NCI-H187 (cell line): ENCODE measurements at regions not wholly inside any gene's neighbourhood (a gene's known extent, or its start where the extent isn't known, plus 50 kb on each side); places are given as distances from the start of the nearest gene placed in this dataset.

ENCODE experiments used
- DNase-seq, 2 experiments: peaks; one replicate each; lab custom pipeline; 2025; lab: John Stamatoyannopoulos, UW

GRCh38 chr5:169448826-169449225 is 134.7 kb upstream of the SPDL1 start:
- no peak for DNase-seq

- no peak for DNase-seq
Observed at GRCh38 chr5:169445191-169445590, 138.4 kb upstream of the SPDL1 start.

DNA sequence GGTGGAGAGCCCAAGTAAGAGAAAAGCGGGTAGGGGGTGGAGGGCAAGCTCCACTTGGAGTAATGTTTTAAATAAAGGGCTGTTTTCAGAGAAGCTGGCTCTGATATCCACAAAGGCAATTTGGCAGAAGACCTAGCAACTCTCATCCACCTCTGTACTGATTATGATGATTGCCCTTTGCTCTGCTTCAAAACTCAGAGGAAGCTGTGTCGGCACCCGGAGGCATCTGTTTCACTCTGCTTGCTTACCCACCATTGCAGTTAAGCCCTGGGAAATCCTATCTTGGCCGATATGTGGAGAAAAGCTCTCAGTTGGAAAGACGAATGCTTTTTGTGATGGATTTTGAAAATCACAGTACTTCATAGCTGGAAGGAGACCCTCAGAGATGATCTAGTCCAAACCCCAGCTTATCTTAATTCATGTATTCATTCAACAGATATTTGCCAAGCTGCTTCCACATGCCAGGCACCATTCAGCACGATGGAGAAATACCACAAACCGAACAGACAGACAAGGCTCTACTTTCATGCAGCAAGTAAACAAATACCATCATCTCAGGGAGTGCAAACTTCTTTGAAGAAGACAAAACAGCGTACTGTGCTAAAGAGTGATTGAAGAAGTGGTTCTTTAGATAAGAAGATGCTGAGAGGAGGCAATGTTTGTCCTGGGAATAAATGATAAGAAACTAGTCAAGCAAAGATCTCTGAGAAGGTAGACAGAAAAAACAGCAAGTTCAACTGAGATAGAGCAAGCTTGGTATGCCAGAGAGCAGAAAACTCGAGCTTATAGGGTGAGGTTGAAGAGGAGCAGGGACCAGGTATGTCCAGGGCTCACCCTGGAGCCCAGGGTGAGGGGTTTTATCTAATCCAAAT is 140.4 kb upstream of the SPDL1 start:
- DNase-seq = no peak

DNA sequence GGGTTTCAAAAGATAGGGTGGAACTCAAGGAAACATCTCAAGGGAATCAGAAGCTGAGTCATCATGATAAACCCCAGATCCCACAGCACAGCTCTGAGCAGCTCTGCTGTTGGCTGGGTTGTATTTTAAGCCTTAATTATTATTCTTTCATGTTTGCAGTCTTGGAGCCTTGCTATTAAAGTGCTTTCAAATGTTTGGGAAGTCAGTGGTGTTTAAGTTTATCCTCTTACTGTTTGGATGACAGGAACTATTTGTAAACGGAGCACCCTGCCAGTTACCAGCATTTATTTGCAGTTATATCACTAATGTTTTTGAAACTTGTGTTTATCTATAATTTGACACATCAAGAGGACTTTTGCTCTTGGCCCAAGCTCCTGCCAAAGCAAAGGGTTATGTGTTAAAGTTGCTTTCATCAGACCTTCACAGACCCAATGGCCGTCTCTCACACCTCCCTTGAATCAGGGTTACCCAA is 141.1 kb upstream of the SPDL1 start:
- no peak for DNase-seq

DNA sequence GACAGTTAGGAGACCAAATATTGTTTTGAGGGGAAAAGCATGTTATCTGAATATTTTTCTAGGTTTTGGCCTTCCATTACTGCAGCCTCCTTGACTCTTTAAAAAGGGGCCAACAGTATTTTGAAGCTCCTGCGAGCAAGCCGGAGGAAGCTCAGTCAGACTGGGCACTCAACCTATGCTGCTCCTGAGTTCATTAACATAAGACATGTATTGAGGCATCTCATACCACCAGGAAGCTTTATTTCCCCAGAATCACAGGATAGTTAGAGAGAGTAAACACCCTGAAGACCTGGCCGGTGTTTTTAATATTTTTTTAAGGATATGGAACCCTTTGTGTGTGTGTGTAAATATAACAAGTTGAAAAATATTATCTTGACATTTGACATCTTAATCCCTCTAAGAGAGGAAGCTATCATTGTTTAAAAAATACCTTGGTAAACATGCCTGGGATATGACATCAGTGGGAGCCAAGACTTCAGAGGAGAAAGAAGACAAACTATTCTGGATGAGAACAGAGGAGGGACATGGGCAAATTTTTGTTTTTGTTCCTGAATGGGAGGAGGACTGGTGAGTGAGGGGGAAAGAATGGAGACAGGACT is 139.3 kb upstream of the SLIT3 start:
- DNase-seq = no peak

GRCh38 chr5:169439362-169439761 is 138.4 kb upstream of the SLIT3 start:
- DNase-seq = no peak

DNA sequence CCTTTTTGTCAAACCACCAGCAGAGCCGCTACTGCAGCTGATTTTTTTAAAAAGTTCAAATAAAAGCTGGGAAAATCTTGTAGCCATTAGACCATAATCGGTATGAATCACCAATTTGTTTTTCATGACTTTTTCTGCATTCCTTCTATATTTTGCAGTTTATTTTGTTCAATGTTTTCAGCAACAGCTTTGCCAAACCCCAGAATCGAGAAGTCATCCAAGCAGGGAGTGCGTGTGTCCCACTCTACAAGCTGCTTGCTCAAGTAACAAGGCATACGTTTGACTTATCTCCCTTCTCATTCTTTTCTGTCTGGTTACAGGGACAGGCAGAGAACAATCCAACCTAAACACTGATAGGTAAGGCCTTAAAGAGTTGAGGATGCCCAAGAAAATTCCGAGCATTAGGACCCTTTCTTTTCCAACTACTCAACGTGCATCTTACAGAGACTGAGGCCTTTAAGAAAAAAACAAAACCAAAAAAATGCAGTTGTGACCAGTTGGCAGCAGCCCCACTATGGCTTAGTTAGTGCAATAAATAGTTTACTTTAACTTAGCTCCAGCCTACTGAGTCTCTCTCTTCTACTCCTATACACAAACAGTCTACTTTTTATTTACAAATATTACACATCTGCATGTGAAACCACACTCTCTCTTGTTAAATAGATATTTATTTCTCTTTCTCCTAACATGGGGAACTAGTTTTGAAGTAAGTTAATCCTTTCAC is 134.7 kb upstream of the SLIT3 start:
- no peak for DNase-seq

DNA sequence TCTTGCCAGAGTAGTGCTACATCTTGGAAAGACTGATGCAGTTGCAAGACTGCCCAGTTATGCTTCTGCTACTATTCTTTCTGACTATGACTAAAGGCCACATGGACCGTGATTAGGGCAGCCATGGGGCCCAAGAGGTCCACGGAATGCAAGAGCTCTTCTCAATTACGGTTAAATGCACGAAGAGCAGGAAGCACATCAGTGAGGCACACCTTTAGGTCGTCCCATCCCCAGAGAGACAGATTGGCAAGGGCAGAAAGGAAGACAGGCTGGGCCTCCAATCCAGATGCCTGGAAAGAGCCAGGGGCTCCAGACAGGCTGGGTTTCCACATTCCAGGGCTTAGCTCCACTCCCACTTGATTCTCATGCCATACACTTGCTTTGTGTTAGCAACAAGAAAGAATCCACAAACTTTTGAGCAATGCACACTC is 132.3 kb upstream of the SLIT3 start:
- no peak for DNase-seq

GRCh38 chr5:169431386-169431785 is 130.4 kb upstream of the SLIT3 start:
- DNase-seq = no peak

DNA sequence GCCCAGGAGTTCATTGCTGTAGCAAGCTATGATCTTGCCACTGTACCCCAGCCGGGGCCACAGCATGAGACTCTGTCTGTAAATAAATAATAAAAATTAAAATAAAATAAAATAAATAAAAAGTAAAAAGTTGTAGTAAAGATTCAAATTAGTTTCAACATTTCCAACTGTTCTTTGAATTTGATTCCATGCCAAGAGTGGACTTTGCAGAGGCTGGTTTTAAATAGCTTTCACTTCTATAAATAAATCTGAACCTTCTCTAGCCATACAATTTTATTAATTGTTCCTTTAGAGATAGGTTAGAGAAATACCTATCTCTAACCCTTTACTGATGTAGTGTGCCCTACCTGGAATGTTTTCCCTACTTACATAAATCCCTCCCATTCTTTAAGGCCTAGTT is 129.7 kb upstream of the SLIT3 start:
- no peak for DNase-seq

- DNase-seq = no peak
Observed at GRCh38 chr5:169429044-169429443, 128.1 kb upstream of the SLIT3 start.

DNA sequence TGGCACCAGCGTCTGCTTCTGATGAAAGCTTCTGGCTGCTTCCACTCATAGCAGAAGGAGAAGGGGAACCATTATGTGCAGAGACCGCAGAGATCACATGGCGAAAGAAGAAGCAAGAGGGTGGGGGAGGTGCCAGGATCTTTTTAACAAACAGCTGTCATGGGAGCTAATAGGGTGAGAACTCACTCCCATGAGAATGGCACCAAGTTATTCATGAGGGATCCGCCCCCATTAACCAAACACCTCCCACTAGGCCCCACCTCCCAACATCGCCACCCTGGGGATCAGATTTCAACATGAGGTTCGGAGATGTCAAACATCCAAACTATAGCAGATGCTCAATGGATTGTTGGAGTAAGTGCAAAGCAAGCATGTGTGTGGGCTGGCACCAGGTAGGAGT is 125.8 kb upstream of the SLIT3 start:
- peak; percentile 49 to 62 for DNase-seq

GRCh38 chr5:169424670-169425378 is 123.9 kb upstream of the SLIT3 start:
- DNase-seq = no peak

- no peak for DNase-seq
Observed at GRCh38 chr5:169424279-169424655, 123.3 kb upstream of the SLIT3 start.

DNA sequence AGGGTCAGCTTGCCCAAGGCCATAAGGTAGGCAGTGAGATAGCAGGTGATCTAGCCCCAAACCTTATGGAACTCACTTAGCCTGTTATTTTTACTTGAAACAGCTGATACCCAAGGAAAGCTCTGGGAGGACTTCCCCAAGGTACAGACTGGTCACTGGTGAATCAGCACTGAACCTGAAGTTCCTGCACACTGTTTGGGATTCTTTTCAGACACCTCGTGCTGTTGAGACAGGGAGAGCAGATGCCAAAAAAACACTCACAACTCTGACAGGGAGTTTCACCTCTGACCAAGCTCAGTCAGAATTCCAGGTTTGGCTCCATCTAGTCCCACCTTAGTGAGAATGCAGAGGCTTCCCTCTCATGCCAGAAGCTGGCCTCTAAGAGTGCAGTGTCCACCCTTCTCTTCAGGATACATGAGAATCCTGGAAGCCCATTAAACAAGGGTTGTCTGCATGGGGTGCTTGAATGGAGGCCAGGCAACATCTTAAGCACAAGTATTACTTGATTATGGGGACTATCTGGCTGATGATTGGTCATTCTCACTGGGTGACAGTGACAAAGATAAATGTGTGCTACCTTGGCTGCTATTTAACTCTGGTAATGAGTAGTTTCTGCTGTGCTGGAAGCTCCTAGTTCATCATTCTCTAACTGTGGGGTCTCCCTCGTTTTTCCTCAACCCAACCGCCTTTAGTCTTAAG is 122.8 kb upstream of the SLIT3 start:
- DNase-seq = no peak

GRCh38 chr5:169422087-169422486 is 121.1 kb upstream of the SLIT3 start:
- DNase-seq = no peak

DNA sequence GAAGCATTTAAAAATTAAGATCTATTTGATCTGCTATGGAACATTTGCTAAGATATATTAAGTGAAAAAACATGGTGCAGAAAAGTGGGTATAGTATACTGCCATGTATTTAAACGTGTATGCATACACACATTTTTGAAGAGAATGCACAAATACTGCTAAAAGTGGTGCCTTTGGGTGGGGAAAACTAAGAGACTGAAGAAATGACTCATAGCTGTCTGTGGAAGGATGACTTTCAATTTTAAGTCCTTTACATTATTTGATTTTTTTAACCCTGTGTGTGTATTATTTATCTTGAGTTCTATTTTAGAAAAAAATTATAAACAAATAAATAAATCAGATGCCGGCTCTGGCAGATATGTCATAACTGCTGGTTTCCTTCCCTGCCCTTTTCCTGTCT is 120.7 kb upstream of the SLIT3 start:
- DNase-seq = no peak

GRCh38 chr5:169417676-169418075 is 116.7 kb upstream of the SLIT3 start:
- no peak for DNase-seq

DNA sequence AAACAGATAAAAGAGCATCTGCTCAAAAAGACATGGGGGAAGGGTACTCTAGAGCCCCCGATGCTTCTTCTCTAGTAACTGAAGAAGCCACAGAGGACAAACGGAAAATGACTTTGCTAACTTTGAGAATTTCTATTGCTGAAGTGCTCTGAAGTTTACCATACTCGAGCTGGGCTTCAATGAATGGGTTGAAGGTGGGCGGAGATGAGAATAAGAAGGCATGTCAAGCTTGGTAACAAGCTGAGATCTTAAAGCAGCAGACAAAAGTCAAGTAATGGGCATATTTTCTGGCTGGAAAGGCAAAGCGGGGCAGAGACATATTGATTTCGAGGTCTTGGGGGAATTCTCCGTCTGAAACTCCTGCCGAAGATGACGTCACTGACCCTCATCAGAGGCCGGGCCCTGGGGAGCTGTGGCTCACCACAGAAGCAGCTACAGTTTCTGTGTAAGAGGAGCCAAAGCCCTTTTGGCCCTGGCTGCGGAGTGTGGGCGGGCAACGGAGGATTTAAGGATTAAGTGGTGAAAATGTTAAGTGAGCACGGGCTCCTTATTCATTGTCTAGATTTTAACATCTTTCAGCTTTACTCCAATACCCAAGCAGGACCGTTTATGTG is 115.8 kb upstream of the SLIT3 start:
- DNase-seq = peak; percentile 6 to 59

- DNase-seq = no peak
Observed at GRCh38 chr5:169415948-169416347, 115.0 kb upstream of the SLIT3 start.

GRCh38 chr5:169415371-169415770 is 114.4 kb upstream of the SLIT3 start:
- no peak for DNase-seq
